Uterus (tissue), 3 donors: ENCODE measurements at regions not wholly inside any gene's neighbourhood (a gene's known extent, or its start where the extent isn't known, plus 50 kb on each side); places are given as distances from the start of the nearest gene placed in this dataset.

Source experiments
- DNase-seq, 2 donors: peaks; one replicate each; pipeline ENCODE4 v3.0.0-alpha.2; 2019 to 2020
- H3K27ac ChIP-seq, 2 donors: fragments of 200-600 bp; sonication (generic); 1 replicate in 1 of 2; 2 replicates in 1 of 2; pipeline ENCODE4 v1.5.1; 2016 to 2018
- H3K27me3 ChIP-seq, 2 donors: fragments of 200-600 bp; sonication (generic); one replicate each; pipeline ENCODE4 v1.5.1; 2018 to 2019; ENCODE audit warnings: control low read depth in 1 of 2
- H3K36me3 ChIP-seq, 2 donors: fragments of 200-600 bp; sonication (generic); one replicate each; pipeline ENCODE4 v1.5.1; 2019; ENCODE audit warnings: control low read depth in 1 of 2
- H3K4me1 ChIP-seq, 2 donors: fragments of 200-600 bp; sonication (generic); one replicate each; pipeline ENCODE4 v1.5.1; 2018 to 2019; ENCODE audit warnings: control low read depth in 1 of 2
- H3K4me3 ChIP-seq, 2 donors: fragments of 200-600 bp; sonication (generic); 1 replicate in 1 of 2; 2 replicates in 1 of 2; pipeline ENCODE4 v1.5.1; 2018 to 2019; ENCODE audit warnings: mild to moderate bottlenecking in 1 of 2
- H3K9me3 ChIP-seq, 2 donors: fragments of 200-600 bp; sonication (generic); one replicate each; pipeline ENCODE4 v1.5.1; 2019; ENCODE audit warnings: control low read depth in 1 of 2
- POLR2A ChIP-seq, 2 donors: fragments of 450-650 bp; IDR thresholded peaks; one replicate each; pipeline ENCODE4 v1.6.1; 2016; ENCODE audit warnings: antibody characterized with exemption in 2 of 2, mild to moderate bottlenecking in 1 of 2, moderate library complexity in 1 of 2
- intact Hi-C: fragments of 100-400 bp; cut with DNase I; formaldehyde crosslinking; loops from one replicate; pipeline ENCODE4 v1.15.1; 2023; ENCODE audit warnings: low total_unique reads
- TF ChIP-seq, protein P1 (sequence below), 4 experiments: fragments of 200-600 bp in 2 of 4; fragments of 450-650 bp in 2 of 4; sonication (generic) in 2 of 4; IDR thresholded peaks; one replicate each; pipeline ENCODE4 v1.5.1; 2016 to 2019; ENCODE audit warnings: antibody characterized with exemption in 4 of 4, mild to moderate bottlenecking in 2 of 4, moderate library complexity in 1 of 4
- donor health status: DM: yes; HTN: yes; CAD: no.

DNA sequence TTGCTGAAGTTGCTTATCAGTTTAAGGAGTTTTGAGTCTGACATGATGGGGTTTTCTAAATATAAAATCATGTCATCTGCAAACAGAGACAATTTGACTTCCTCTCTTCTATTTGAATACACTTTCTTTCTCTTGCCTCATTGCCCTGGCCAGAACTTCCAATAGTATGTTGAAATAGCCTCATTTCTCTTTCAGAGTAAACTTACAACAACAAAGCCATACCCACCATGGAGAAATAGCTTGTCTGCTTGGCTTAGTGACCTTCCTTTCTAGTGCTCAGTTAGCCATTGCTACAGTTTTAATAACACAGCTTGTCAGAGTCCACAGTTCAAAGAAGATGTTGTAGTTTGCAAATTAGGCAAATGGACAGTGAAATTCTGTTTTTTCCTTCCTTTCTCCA, 228.0 kb downstream of the ETAA1 start:
- H3K36me3 ChIP-seq, result no peaks in the 10 kb centered on the region
- TF ChIP-seq, protein P1, sequence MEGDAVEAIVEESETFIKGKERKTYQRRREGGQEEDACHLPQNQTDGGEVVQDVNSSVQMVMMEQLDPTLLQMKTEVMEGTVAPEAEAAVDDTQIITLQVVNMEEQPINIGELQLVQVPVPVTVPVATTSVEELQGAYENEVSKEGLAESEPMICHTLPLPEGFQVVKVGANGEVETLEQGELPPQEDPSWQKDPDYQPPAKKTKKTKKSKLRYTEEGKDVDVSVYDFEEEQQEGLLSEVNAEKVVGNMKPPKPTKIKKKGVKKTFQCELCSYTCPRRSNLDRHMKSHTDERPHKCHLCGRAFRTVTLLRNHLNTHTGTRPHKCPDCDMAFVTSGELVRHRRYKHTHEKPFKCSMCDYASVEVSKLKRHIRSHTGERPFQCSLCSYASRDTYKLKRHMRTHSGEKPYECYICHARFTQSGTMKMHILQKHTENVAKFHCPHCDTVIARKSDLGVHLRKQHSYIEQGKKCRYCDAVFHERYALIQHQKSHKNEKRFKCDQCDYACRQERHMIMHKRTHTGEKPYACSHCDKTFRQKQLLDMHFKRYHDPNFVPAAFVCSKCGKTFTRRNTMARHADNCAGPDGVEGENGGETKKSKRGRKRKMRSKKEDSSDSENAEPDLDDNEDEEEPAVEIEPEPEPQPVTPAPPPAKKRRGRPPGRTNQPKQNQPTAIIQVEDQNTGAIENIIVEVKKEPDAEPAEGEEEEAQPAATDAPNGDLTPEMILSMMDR (IDR thresholded peaks at IDR 0.05), result no peak
- H3K27ac ChIP-seq, result peak overlapping the region; percentile 45 to 56
- H3K9me3 ChIP-seq, result no peaks in the 10 kb centered on the region
- H3K27me3 ChIP-seq, result no peaks in the 10 kb centered on the region
- intact Hi-C loops, result no loop called here
- H3K4me1 ChIP-seq, result peaks cover 0 to 12% of the 10 kb centered on the region in 2 donors
- no peak overlapping the region for H3K4me3 ChIP-seq
- DNase-seq, result no peak

DNA sequence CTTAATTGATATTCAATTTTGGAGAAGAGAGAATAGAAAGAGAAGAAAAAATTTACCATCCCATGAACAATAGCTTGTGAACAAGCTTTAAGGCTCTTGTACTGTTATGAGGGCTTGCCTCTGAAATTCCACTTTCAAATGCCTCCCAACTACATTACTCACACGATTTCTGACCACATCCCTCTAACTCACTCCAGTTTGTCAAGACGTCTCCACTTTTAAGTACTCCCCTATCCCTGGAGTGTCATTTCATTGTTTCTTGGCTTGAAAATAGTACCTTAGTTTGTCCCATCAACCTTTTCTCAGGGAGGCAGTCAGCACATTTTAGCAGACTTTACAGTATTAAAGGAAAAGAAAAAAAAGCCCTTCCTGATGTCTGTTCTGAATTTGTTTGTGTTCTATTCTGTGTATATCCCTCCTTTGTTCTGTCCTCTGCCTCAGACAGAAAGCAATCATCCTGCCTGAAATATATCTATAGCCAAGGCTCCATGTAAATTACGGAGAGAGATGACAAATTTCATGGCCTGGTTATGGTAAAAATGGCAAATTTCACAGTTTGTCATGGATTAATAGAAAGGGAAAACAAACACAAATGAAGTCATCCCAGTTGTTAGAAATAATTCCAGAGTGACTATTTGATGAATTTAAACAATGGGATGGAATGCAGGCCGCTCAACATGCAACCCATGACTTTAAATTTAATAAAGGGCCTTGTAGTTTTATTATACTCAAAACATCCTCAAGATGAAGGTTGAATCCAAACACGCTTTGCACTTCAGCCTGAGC, 228.8 kb downstream of the ETAA1 start:
- Histone ChIP-seq H3K27me3 (no peaks in the 10 kb centered on the region), H3K4me3 (no peak overlapping the region), H3K4me1 (peaks cover 0 to 12% of the 10 kb centered on the region in 2 donors), H3K9me3 (no peaks in the 10 kb centered on the region), H3K36me3 (no peaks in the 10 kb centered on the region), H3K27ac (peak overlapping the region; percentile 45 to 56)
- intact Hi-C loops, result no loop called here
- no peak for DNase-seq
- TF ChIP-seq, protein P1 (IDR thresholded peaks at IDR 0.05), result no peak
- TF ChIP-seq POLR2A (IDR thresholded peaks at IDR 0.05), result no peak

DNA sequence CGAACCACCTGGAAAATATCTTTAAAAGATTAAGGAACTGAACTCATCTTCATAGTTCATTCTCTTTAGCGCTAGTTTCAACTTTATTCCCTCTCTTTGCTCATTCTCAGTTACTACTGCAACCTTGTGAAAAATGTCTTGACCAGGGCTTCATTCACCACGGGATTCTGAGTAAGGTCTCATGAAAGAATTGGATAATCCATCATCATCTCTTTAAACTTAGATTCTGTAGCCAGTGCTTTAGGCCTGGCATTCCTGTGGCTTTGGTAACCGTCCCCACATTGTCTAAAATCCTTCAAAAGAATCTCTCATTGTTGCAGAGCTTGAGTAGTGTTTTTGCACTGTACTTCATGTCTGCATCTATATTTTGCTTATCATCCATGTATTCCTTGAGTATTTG, 229.5 kb downstream of the ETAA1 start:
- no peak for TF ChIP-seq POLR2A (IDR thresholded peaks at IDR 0.05)
- TF ChIP-seq, protein P1 (IDR thresholded peaks at IDR 0.05), result no peak
- intact Hi-C loops, result no loop called here
- Histone ChIP-seq H3K4me3 (no peak overlapping the region), H3K36me3 (no peaks in the 10 kb centered on the region), H3K9me3 (no peaks in the 10 kb centered on the region), H3K27ac (peak overlapping the region in 1 of 2 donors; percentile 56), H3K27me3 (no peaks in the 10 kb centered on the region), H3K4me1 (peaks cover 0 to 12% of the 10 kb centered on the region in 2 donors)
- DNase-seq, result no peak

DNA sequence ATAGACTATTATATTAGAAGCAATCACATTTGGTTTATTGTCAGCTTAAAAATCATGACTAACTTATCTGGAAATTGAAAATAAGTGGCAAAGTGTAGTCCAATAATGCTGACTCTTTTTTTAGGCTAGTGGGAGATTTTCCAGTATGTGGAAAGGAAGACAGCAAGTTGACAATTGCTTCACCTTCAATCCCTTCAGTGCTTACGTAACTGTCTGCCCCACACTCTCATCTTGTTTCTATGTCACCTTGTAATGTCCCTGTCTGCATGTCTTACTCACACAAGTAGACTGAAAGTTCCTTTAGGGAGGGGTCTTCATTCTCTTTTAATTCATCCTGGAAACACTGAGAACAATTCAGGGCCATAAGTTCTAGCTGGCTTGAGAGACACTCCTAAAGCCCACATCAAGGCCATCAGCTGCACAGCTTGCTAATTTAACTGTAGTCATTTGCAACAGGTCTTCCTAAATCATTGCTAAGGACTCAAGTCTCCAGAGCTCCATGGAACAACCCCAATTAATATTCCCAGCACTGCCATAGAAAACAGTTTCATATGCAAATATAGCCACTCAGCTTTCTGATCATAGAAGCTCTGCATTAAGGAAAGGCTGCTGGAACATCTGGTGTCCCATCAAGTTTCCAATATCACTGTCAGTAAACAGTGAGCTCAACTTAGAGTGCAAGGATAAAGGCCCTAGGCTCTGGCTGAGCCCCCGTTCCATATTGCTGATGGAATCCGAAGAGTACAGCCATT, 230.5 kb downstream of the ETAA1 start:
- H3K9me3 ChIP-seq, result no peaks in the 10 kb centered on the region
- H3K27me3 ChIP-seq, result no peaks in the 10 kb centered on the region
- no peak for DNase-seq
- H3K27ac ChIP-seq, result no peak overlapping the region
- TF ChIP-seq, protein P1 (IDR thresholded peaks at IDR 0.05), result no peak
- no peak for TF ChIP-seq POLR2A (IDR thresholded peaks at IDR 0.05)
- H3K36me3 ChIP-seq, result no peaks in the 10 kb centered on the region
- H3K4me1 ChIP-seq, result peaks cover 0 to 12% of the 10 kb centered on the region in 2 donors
- H3K4me3 ChIP-seq, result no peak overlapping the region
- intact Hi-C loops, result no loop called here

DNA sequence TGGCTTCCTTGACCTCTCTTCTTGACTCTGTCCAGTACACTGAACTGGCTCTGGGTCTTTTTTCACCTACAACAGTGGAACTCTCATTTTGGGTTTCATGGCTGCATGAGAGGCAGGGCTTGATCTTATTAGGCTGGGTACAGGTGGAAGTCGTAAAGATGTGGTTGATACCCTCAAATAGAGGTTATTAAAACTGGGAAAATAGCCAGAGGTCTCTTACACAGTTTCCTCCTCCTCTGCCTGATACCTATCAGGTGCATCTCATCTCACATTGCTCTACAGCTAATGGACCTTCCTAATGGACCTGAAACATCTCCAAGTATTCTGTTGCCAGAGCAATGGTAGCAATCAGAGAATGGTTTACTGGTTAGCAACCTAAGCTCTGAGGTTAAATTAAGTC, 231.8 kb downstream of the ETAA1 start:
- H3K4me1 ChIP-seq, result peaks cover 0 to 12% of the 10 kb centered on the region in 2 donors
- intact Hi-C loops, result no loop called here
- no peak overlapping the region for H3K27ac ChIP-seq
- no peak for DNase-seq
- H3K27me3 ChIP-seq, result no peaks in the 10 kb centered on the region
- H3K4me3 ChIP-seq, result no peak overlapping the region
- H3K36me3 ChIP-seq, result no peaks in the 10 kb centered on the region
- H3K9me3 ChIP-seq, result no peaks in the 10 kb centered on the region
- TF ChIP-seq POLR2A (IDR thresholded peaks at IDR 0.05), result no peak
- TF ChIP-seq, protein P1 (IDR thresholded peaks at IDR 0.05), result no peak
